OCI-LY1 (cell line): ENCODE measurements at regions not wholly inside any gene's neighbourhood (a gene's known extent, or its start where the extent isn't known, plus 50 kb on each side); places are given as distances from the start of the nearest gene placed in this dataset.

Source experiments
- EZH2 ChIP-seq: fragments of 200-600 bp; sonication (generic), shearing (Covaris generic); IDR thresholded peaks from 2 replicates; pipeline ENCODE4 v1.8.0; 2017; ENCODE audit warnings: borderline replicate concordance, mixed run types, mild to moderate bottlenecking, antibody characterized with exemption, low read length, moderate library complexity, mixed read lengths
- TF ChIP-seq, protein P1 (sequence below): fragments of 200-600 bp; sonication (generic), shearing (Covaris generic); IDR thresholded peaks from 2 replicates; pipeline ENCODE4 v1.5.1; 2017; ENCODE audit warnings: mild to moderate bottlenecking, antibody characterized with exemption, low read length, moderate library complexity, mixed read lengths

DNA sequence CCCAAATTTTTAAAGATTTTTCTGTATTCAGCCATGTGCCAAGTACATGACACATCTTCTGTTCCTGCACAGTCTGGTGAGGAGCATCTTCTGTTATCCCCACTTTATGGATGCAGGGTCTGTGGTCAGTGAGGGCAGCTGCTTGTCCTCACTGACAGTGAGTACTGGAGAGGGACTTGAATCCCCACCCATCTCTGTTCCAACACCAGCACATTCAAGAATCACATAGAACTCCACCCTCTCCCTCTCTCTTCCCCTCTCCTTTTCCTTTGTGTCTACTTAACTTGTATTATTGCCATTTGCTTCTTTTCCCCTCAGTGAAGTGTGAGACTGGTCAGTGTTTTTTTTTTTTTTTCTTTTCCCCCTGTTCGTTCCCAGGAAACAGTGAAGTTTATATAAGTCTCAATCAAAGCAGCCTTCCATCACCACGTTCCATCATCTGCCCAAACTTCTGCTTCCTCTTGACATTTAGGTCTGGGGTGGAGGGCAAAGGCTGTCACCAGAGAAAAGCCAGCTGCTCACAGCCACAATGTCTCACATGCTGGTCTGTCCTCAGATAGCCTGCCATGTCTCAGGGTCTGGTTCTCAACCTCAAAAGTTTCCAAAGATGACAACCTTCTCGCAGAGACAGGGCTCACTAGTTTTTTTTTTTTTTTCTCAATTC is 110.0 kb upstream of the SSTR4 start:
- TF ChIP-seq, protein P1, sequence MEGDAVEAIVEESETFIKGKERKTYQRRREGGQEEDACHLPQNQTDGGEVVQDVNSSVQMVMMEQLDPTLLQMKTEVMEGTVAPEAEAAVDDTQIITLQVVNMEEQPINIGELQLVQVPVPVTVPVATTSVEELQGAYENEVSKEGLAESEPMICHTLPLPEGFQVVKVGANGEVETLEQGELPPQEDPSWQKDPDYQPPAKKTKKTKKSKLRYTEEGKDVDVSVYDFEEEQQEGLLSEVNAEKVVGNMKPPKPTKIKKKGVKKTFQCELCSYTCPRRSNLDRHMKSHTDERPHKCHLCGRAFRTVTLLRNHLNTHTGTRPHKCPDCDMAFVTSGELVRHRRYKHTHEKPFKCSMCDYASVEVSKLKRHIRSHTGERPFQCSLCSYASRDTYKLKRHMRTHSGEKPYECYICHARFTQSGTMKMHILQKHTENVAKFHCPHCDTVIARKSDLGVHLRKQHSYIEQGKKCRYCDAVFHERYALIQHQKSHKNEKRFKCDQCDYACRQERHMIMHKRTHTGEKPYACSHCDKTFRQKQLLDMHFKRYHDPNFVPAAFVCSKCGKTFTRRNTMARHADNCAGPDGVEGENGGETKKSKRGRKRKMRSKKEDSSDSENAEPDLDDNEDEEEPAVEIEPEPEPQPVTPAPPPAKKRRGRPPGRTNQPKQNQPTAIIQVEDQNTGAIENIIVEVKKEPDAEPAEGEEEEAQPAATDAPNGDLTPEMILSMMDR = no peak
- TF ChIP-seq EZH2 = no peak
